A549 (cell line): ENCODE measurements at regions not wholly inside any gene's neighbourhood (a gene's known extent, or its start where the extent isn't known, plus 50 kb on each side); places are given as distances from the start of the nearest gene placed in this dataset.

ENCODE experiments used
- BHLHE40 ChIP-seq: IDR thresholded peaks from 2 replicates; pipeline ENCODE4 v1.6.1; 2012; ENCODE audit warnings: low read depth, low read length, inconsistent platforms
- CHD2 ChIP-seq: fragments of 150-350 bp; IDR thresholded peaks from 2 replicates; pipeline ENCODE4 v1.6.1; 2014; ENCODE audit warnings: low read length; ENCODE audit not compliant: partially characterized antibody
- CTCF ChIP-seq: fragments of >200 bp; sonication (Bioruptor Twin); formaldehyde crosslinking; IDR thresholded peaks from 3 replicates; pipeline ENCODE4 v1.5.1; 2016
- EHF ChIP-seq: fragments of 250-450 bp; sonication (Bioruptor Pico); IDR thresholded peaks from 2 replicates; pipeline ENCODE4 v1.5.0; 2020; ENCODE audit warnings: mild to moderate bottlenecking
- EP300 ChIP-seq, 2 experiments: fragments of >200 bp; sonication (Bioruptor Twin); formaldehyde crosslinking; IDR thresholded peaks; 2 replicates in 1 of 2; 3 replicates in 1 of 2; pipeline ENCODE4 v1.6.1; 2016 to 2017
- FOSB ChIP-seq: fragments of 250-450 bp; sonication (Bioruptor Pico); IDR thresholded peaks from 2 replicates; pipeline ENCODE4 v1.5.0; 2020; ENCODE audit warnings: mild to moderate bottlenecking, moderate library complexity
- MAFK ChIP-seq: fragments of 450-650 bp; IDR thresholded peaks from 2 replicates; pipeline ENCODE4 v1.6.1; 2014; ENCODE audit not compliant: partially characterized antibody
- POLR2A ChIP-seq: IDR thresholded peaks from 2 replicates; pipeline ENCODE4 v1.6.1; 2012; ENCODE audit warnings: mild to moderate bottlenecking, low read length
- SMC3 ChIP-seq: fragments of >200 bp; sonication (Bioruptor Twin); formaldehyde crosslinking; IDR thresholded peaks from 3 replicates; pipeline ENCODE4 v1.6.1; 2018; ENCODE audit warnings: inconsistent platforms
- ZFP36 ChIP-seq: fragments of 450-650 bp; IDR thresholded peaks from 2 replicates; pipeline ENCODE4 v1.6.1; 2014; ENCODE audit warnings: borderline replicate concordance; ENCODE audit not compliant: partially characterized antibody

GRCh38 chr7:106335814-106336213, 51.0 kb upstream of the NAMPT start:
- TF ChIP-seq SMC3 (no peak), POLR2A (no peak), EHF (no peak), EP300 (IDR thresholded peaks at IDR 0.05) (no peak), CHD2 (no peak), MAFK (no peak), CTCF (no peak), ZFP36 (no peak), BHLHE40 (no peak), FOSB (no peak)
